ENCODE measurements at regions not wholly inside any gene's neighbourhood (a gene's known extent, or its start where the extent isn't known, plus 50 kb on each side); places are given as distances from the start of the nearest gene placed in this dataset.
A peak's percentile ranks its signal among the peaks of the same experiment; 100 is the strongest.

GRCh38 chr1:24995140-24995539, 65.1 kb upstream of the RUNX3 start:
- Histone ChIP-seq H3K36me3 (no peaks in the 10 kb centered on the region), H3K27ac (peak overlapping the region in 1 of 11 experiments; percentile 88; a peak in 2 of 22 replicates), H3K4me1 (peaks cover 48 to 95% (median 86%) of the 10 kb centered on the region in 10 experiments), H3K9me3 (replicated peaks in 1 of 11) (no peaks in the 10 kb centered on the region), H4K20me1 (no peaks in the 10 kb centered on the region), H3K9ac (no peak overlapping the region), H3K4me3 (no peak overlapping the region), H3K27me3 (no peaks in the 10 kb centered on the region), H3K4me2 (peak overlapping the region in 8 of 11 experiments; percentile 64 to 87 (median 76); a peak in 15 of 22 replicates)
- TF ChIP-seq Cebpa-rat (IDR thresholded peaks at IDR 0.05): no peak

GRCh38 chr1:24993871-24994580, 64.0 kb upstream of the RUNX3 start:
- no peak overlapping the region for H3K27ac ChIP-seq
- no peak for TF ChIP-seq Cebpa-rat (IDR thresholded peaks at IDR 0.05)
- no peak overlapping the region for H3K9ac ChIP-seq
- no peaks in the 10 kb centered on the region for H3K36me3 ChIP-seq
- H3K9me3 ChIP-seq (replicated peaks in 1 of 11): no peaks in the 10 kb centered on the region
- H4K20me1 ChIP-seq: no peaks in the 10 kb centered on the region
- H3K4me2 ChIP-seq: peak overlapping the region in 3 of 11 experiments; percentile 11 to 56 (median 49); a peak in 5 of 22 replicates
- H3K27me3 ChIP-seq: no peaks in the 10 kb centered on the region
- peaks cover 49 to 84% (median 75%) of the 10 kb centered on the region in 10 experiments for H3K4me1 ChIP-seq
- H3K4me3 ChIP-seq: no peak overlapping the region

GRCh38 chr1:24992761-24993211, 62.7 kb upstream of the RUNX3 start:
- H3K27ac ChIP-seq: no peak overlapping the region
- no peak for TF ChIP-seq Cebpa-rat (IDR thresholded peaks at IDR 0.05)
- peaks cover 41 to 72% (median 63%) of the 10 kb centered on the region in 10 experiments for H3K4me1 ChIP-seq
- no peak overlapping the region for H3K4me3 ChIP-seq
- no peaks in the 10 kb centered on the region for H4K20me1 ChIP-seq
- H3K4me2 ChIP-seq: peak overlapping the region in 10 of 11 experiments; percentile 32 to 75 (median 46); a peak in 16 of 22 replicates
- H3K36me3 ChIP-seq: no peaks in the 10 kb centered on the region
- no peak overlapping the region for H3K9ac ChIP-seq
- H3K27me3 ChIP-seq: no peaks in the 10 kb centered on the region
- no peaks in the 10 kb centered on the region for H3K9me3 ChIP-seq (replicated peaks in 1 of 11)

- no peak overlapping the region for H3K4me3 ChIP-seq
- H3K4me1 ChIP-seq: peaks cover 42 to 66% (median 58%) of the 10 kb centered on the region in 10 experiments
- no peak for TF ChIP-seq Cebpa-rat (IDR thresholded peaks at IDR 0.05)
- no peak overlapping the region for H3K9ac ChIP-seq
- no peaks in the 10 kb centered on the region for H4K20me1 ChIP-seq
- no peak overlapping the region for H3K27ac ChIP-seq
- no peaks in the 10 kb centered on the region for H3K36me3 ChIP-seq
- H3K27me3 ChIP-seq: no peaks in the 10 kb centered on the region
- H3K4me2 ChIP-seq: peak overlapping the region in 8 of 11 experiments; percentile 32 to 75 (median 52); a peak in 15 of 22 replicates
- no peaks in the 10 kb centered on the region for H3K9me3 ChIP-seq (replicated peaks in 1 of 11)
Observed at GRCh38 chr1:24992124-24992760, 62.2 kb upstream of the RUNX3 start.

- Histone ChIP-seq H3K4me2 (peak overlapping the region in 9 of 11 experiments; percentile 20 to 75 (median 47); a peak in 11 of 22 replicates), H3K27ac (peak overlapping the region in 1 of 11 experiments; percentile 38; a peak in 1 of 22 replicates), H3K36me3 (no peaks in the 10 kb centered on the region), H3K9me3 (replicated peaks in 1 of 11) (no peaks in the 10 kb centered on the region), H4K20me1 (no peaks in the 10 kb centered on the region), H3K4me1 (peaks cover 45 to 61% (median 52%) of the 10 kb centered on the region in 10 experiments), H3K27me3 (no peaks in the 10 kb centered on the region), H3K9ac (no peak overlapping the region), H3K4me3 (no peak overlapping the region)
- TF ChIP-seq Cebpa-rat (IDR thresholded peaks at IDR 0.05): no peak
Observed at GRCh38 chr1:24991697-24992096, 61.6 kb upstream of the RUNX3 start.

GRCh38 chr1:24990779-24991641, 60.9 kb upstream of the RUNX3 start:
- Histone ChIP-seq H3K9me3 (replicated peaks in 1 of 11) (no peaks in the 10 kb centered on the region), H3K36me3 (no peaks in the 10 kb centered on the region), H3K27me3 (no peaks in the 10 kb centered on the region), H3K4me1 (peaks cover 39 to 59% (median 51%) of the 10 kb centered on the region in 10 experiments), H3K27ac (peak overlapping the region in 1 of 11 experiments; percentile 38; a peak in 1 of 22 replicates), H3K4me2 (peak overlapping the region; percentile 20 to 75 (median 42); a peak in 20 of 22 replicates), H3K4me3 (no peak overlapping the region), H4K20me1 (no peaks in the 10 kb centered on the region), H3K9ac (no peak overlapping the region)
- no peak for TF ChIP-seq Cebpa-rat (IDR thresholded peaks at IDR 0.05)

GRCh38 chr1:24990136-24990535, 60.1 kb upstream of the RUNX3 start:
- Histone ChIP-seq H3K4me3 (no peak overlapping the region), H3K4me1 (peaks cover 30 to 64% (median 42%) of the 10 kb centered on the region in 10 experiments), H3K27me3 (no peaks in the 10 kb centered on the region), H3K9me3 (replicated peaks in 1 of 11) (no peaks in the 10 kb centered on the region), H3K9ac (no peak overlapping the region), H3K4me2 (peak overlapping the region in 4 of 11 experiments; percentile 20 to 75 (median 54); a peak in 5 of 22 replicates), H3K36me3 (no peaks in the 10 kb centered on the region), H3K27ac (no peak overlapping the region), H4K20me1 (no peaks in the 10 kb centered on the region)
- no peak for TF ChIP-seq Cebpa-rat (IDR thresholded peaks at IDR 0.05)

GRCh38 chr1:24989082-24989481, 59.0 kb upstream of the RUNX3 start:
- no peak for TF ChIP-seq Cebpa-rat (IDR thresholded peaks at IDR 0.05)

GRCh38 chr1:24988558-24988912, 58.5 kb upstream of the RUNX3 start:
- Histone ChIP-seq H3K36me3 (no peaks in the 10 kb centered on the region), H3K4me1 (peaks cover 27 to 73% (median 32%) of the 10 kb centered on the region in 10 experiments; a peak in 19 of 20 replicates), H4K20me1 (no peaks in the 10 kb centered on the region), H3K4me3 (no peak overlapping the region), H3K27ac (no peak overlapping the region), H3K4me2 (no peak overlapping the region), H3K9ac (no peak overlapping the region), H3K9me3 (replicated peaks in 1 of 11) (no peaks in the 10 kb centered on the region), H3K27me3 (no peaks in the 10 kb centered on the region)
- TF ChIP-seq Cebpa-rat (IDR thresholded peaks at IDR 0.05): no peak

More at GRCh38 chr1:24989082-24989481, 59.0 kb upstream of the RUNX3 start:
- Histone ChIP-seq H3K27me3 (no peaks in the 10 kb centered on the region), H3K9me3 (replicated peaks in 1 of 11) (no peaks in the 10 kb centered on the region), H4K20me1 (no peaks in the 10 kb centered on the region), H3K4me1 (peaks cover 27 to 73% (median 36%) of the 10 kb centered on the region in 10 experiments; a peak in 19 of 20 replicates), H3K4me2 (no peak overlapping the region), H3K27ac (no peak overlapping the region), H3K36me3 (no peaks in the 10 kb centered on the region), H3K4me3 (no peak overlapping the region), H3K9ac (no peak overlapping the region)

Measured in BLaER1 treated with 17β-estradiol and CSF1 and Interleukin-3, amounts not matched to agents 10 nM and 100 nM (cell line).